ENCODE measurements at regions not wholly inside any gene's neighbourhood (a gene's known extent, or its start where the extent isn't known, plus 50 kb on each side); places are given as distances from the start of the nearest gene placed in this dataset.

- intact Hi-C loops (cut with DNase I; ENCODE audit: low total_unique reads), result no loop called here
- Histone ChIP-seq H3K4me3 (no peak overlapping the region), H3K27me3 (no peaks in the 10 kb centered on the region), H3K4me1 (no peaks in the 10 kb centered on the region), H3K36me3 (ENCODE audit: low read depth, missing control alignments) (no peaks in the 10 kb centered on the region), H3K9me3 (no peaks in the 10 kb centered on the region), H3K27ac (no peak overlapping the region)
- 59 to 63% methylated on average over 3 of the region's 3 CpGs for WGBS, 2 donors
- no peak for DNase-seq
- TF ChIP-seq CTCF (IDR thresholded peaks at IDR 0.05) (no peak), POLR2A (IDR thresholded peaks at IDR 0.05) (no peak)
These were observed 71.4 kb upstream of the BACH2 start for GRCh38 chr6:90368001-90368400.

GRCh38 chr6:90365565-90366219, 69.0 kb upstream of the BACH2 start:
- no peak for DNase-seq
- no peaks in the 10 kb centered on the region for H3K4me1 ChIP-seq
- intact Hi-C loops (cut with DNase I; ENCODE audit: low total_unique reads), result no loop called here

GRCh38 chr6:90365002-90365401, 68.4 kb upstream of the BACH2 start:
- DNase-seq, result no peak
- H3K27me3 ChIP-seq, result no peaks in the 10 kb centered on the region
- H3K4me3 ChIP-seq, result no peak overlapping the region
- 84% methylated on average over 5 of the region's 5 CpGs for WGBS, 2 donors
- H3K27ac ChIP-seq, result no peak overlapping the region
- no peaks in the 10 kb centered on the region for H3K4me1 ChIP-seq
- no peaks in the 10 kb centered on the region for H3K36me3 ChIP-seq (ENCODE audit: low read depth, missing control alignments)
- TF ChIP-seq CTCF (IDR thresholded peaks at IDR 0.05), result no peak
- TF ChIP-seq POLR2A (IDR thresholded peaks at IDR 0.05), result no peak
- H3K9me3 ChIP-seq, result no peaks in the 10 kb centered on the region
- intact Hi-C loops (cut with DNase I; ENCODE audit: low total_unique reads), result no loop called here

More at GRCh38 chr6:90365565-90366219, 69.0 kb upstream of the BACH2 start:
- 85 to 90% methylated on average over 7 of the region's 7 CpGs for WGBS, 2 donors
- Histone ChIP-seq H3K27ac (no peak overlapping the region), H3K4me3 (no peak overlapping the region), H3K36me3 (ENCODE audit: low read depth, missing control alignments) (no peaks in the 10 kb centered on the region), H3K9me3 (no peaks in the 10 kb centered on the region), H3K27me3 (no peaks in the 10 kb centered on the region)
- TF ChIP-seq POLR2A (IDR thresholded peaks at IDR 0.05) (no peak), CTCF (IDR thresholded peaks at IDR 0.05) (no peak)

- H3K27me3 ChIP-seq, result no peaks in the 10 kb centered on the region
- WGBS, 2 donors, result 81% methylated on average over 5 of the region's 5 CpGs
- no peaks in the 10 kb centered on the region for H3K4me1 ChIP-seq
- H3K9me3 ChIP-seq, result no peaks in the 10 kb centered on the region
- DNase-seq, result no peak
- no peak overlapping the region for H3K27ac ChIP-seq
- H3K4me3 ChIP-seq, result no peak overlapping the region
- intact Hi-C loops (cut with DNase I; ENCODE audit: low total_unique reads), result no loop called here
- H3K36me3 ChIP-seq (ENCODE audit: low read depth, missing control alignments), result no peaks in the 10 kb centered on the region
- TF ChIP-seq POLR2A (IDR thresholded peaks at IDR 0.05), result no peak
These were observed 67.6 kb upstream of the BACH2 start for GRCh38 chr6:90364286-90364685.

GRCh38 chr6:90362318-90362717, 65.7 kb upstream of the BACH2 start:
- no peak for DNase-seq
- no peak overlapping the region for H3K27ac ChIP-seq
- H3K27me3 ChIP-seq, result no peaks in the 10 kb centered on the region
- H3K36me3 ChIP-seq (ENCODE audit: low read depth, missing control alignments), result no peaks in the 10 kb centered on the region
- 30 to 45% methylated on average over 3 of the region's 3 CpGs for WGBS, 2 donors
- no peaks in the 10 kb centered on the region for H3K9me3 ChIP-seq
- no peaks in the 10 kb centered on the region for H3K4me1 ChIP-seq
- intact Hi-C loops (cut with DNase I; ENCODE audit: low total_unique reads), result no loop called here
- TF ChIP-seq CTCF (IDR thresholded peaks at IDR 0.05), result no peak
- TF ChIP-seq POLR2A (IDR thresholded peaks at IDR 0.05), result no peak
- H3K4me3 ChIP-seq, result no peak overlapping the region
